Mucosa of descending colon (tissue), 3 donors: ENCODE measurements at regions not wholly inside any gene's neighbourhood (a gene's known extent, or its start where the extent isn't known, plus 50 kb on each side); places are given as distances from the start of the nearest gene placed in this dataset.
A peak's percentile ranks its signal among the peaks of the same experiment; 100 is the strongest.
"Not testable (repeated sequence)": the region's sequence is repeated elsewhere in the genome, so short reads cannot be mapped to it uniquely, and the experiment has no call there.

Experiments used
- ATAC-seq: fragments of 200-7000 bp; cut with Tn5 transposase; one replicate; pipeline ENCODE4 v1.9.1; 2020; ENCODE audit warnings: mild to moderate bottlenecking, moderate library complexity
- DNase-seq, 3 donors: peaks; one replicate each; pipeline ENCODE4 v3.0.0-alpha.2; 2020
- H3K36me3 ChIP-seq: fragments of 200-600 bp; one replicate; pipeline ENCODE4 v1.8.0; 2021; ENCODE audit warnings: low read depth, mild to moderate bottlenecking
- H3K4me1 ChIP-seq: fragments of 200-600 bp; one replicate; pipeline ENCODE4 v1.8.0; 2021; ENCODE audit warnings: low read depth, mild to moderate bottlenecking
- H3K4me3 ChIP-seq: fragments of 200-600 bp; one replicate; pipeline ENCODE4 v1.8.0; 2021; ENCODE audit warnings: mild to moderate bottlenecking
- H3K9me3 ChIP-seq: fragments of 200-600 bp; one replicate; pipeline ENCODE4 v1.8.0; 2021; ENCODE audit warnings: mild to moderate bottlenecking
- CTCF ChIP-seq: fragments of 200-600 bp; IDR thresholded peaks from one replicate; pipeline ENCODE4 v1.8.0; 2022; ENCODE audit warnings: antibody characterized with exemption, mild to moderate bottlenecking
- intact Hi-C, 2 donors: fragments of 100-400 bp; cut with DNase I in 1 of 2; cut with micrococcal nuclease in 1 of 2; formaldehyde crosslinking; loops; one replicate each; pipeline versions ENCODE4 v1.11.0 to v1.11.1; 2022; cut with DNase I, micrococcal nuclease
- donor health status: DM: no; HTN: no; CAD: no; lungs with moderate emphysema.
- donor health status: DM: no; HTN: no; CAD: no.
- donor health status: DM: no; HTN: yes; CAD: no.

DNA sequence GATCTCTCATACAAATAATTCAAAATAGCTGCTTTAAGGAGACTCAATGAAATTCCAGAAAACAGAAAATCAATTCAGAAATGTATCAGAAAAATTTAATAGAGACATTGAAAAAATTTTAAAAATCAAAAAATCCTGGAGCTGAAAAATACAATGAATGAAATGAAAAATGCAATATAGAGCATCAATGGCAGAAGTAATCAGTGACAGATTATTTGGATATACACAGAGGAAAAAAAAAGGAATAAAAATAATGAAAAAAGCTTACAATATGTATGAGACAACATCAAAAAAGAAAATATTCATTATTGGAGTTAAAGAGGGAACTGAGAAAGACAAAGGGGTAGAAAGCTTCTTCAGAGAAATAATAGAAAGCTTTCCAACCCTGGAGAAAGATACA is 122.9 kb upstream of the KLF14 start:
- no peaks in the 10 kb centered on the region for H3K36me3 ChIP-seq
- TF ChIP-seq CTCF, result no peak
- intact Hi-C loops, result no loop called here
- H3K4me3 ChIP-seq, result no peak overlapping the region
- H3K4me1 ChIP-seq, result no peaks in the 10 kb centered on the region
- H3K9me3 ChIP-seq, result peaks cover 40% of the 10 kb centered on the region
- no peak for DNase-seq
- ATAC-seq, result no peak

DNA sequence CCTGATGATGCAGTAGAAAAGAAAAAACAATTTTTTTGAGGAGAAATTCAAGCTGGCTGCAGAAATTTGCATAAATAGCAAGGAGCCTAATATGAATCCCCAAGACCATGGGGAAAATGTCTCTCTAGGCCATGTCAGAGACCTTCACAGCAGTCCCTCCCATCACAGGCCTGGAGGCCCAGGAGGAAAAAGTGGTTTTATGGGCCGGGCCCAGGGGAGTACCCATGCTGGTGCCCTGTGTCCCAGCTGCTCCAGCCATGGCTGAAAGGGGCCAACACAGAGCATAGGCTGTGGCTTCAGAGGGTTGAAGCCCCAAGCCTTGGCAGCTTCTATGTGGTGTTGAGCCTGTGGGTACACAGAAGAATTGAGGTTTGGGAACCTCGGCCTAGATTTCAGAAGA is 126.8 kb upstream of the KLF14 start:
- DNase-seq, ATAC-seq, H3K4me3 ChIP-seq, intact Hi-C loops, H3K36me3 ChIP-seq, H3K4me1 ChIP-seq: not testable (repeated sequence)
- peaks cover 41% of the 10 kb centered on the region for H3K9me3 ChIP-seq

DNA sequence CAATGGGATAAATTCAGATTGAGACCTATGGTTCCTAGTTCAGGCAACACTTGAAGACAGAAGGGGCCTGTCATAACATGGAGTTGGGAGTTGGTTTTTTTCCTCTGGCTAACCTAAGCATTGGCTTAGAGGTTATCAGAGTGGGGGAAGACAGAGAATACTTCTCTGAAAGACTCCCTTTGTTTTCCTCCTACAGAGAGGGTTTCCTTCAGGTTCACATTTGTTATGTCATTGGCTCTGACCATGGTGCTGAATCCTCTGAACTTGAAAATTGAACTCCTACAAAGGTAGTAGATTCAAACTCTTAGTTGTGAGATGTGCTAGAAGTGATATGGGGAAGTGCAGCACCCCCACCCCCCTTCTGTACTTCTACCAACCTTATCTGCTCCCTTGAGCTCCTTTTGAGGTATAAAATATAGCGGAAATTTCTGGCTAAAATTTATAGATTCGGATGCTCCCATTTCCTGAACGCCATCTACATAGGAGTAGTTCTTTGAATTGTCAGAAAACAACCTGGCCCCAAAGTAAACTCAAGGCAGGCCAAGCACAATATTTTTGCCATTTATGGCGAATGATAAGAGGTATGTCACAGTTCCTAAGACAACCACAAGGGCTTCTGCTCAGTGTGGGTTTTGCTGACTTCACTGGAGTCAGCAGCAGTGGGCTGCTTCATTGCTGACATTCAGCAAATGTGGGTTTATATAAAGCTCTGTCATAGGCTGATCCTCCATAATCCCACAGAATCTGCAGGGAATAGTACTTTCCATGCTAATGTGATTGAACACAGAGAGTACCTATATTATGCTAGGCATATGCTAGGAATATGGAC is 131.6 kb upstream of the KLF14 start:
- TF ChIP-seq CTCF, result no peak
- DNase-seq, result no peak
- Histone ChIP-seq H3K4me3 (no peak overlapping the region), H3K4me1 (peaks cover 3% of the 10 kb centered on the region), H3K9me3 (peaks cover 11% of the 10 kb centered on the region), H3K36me3 (no peaks in the 10 kb centered on the region)
- intact Hi-C loops, result no loop called here
- ATAC-seq, result no peak

DNA sequence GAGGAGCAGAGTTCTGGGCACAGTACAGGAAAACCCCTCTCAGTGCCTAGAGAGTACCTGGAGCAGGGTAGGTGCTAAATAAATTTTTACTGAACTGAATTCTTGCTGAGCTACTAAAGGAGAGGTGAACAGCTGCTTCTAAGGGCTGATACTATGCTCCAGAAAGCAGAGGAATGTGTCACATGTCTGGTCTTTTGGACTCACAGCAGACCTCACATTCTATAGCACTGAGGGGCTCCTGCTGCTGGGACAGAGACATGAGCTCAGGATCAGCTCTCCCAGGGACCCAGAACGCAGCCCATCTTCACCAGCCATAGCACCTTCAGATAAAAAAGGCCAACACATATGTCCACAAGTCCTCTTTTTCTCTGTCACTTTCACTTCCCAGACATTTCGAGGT is 133.0 kb upstream of the KLF14 start:
- intact Hi-C loops, result no loop called here
- no peaks in the 10 kb centered on the region for H3K36me3 ChIP-seq
- no peak overlapping the region for H3K4me3 ChIP-seq
- no peaks in the 10 kb centered on the region for H3K9me3 ChIP-seq
- peaks cover 3% of the 10 kb centered on the region for H3K4me1 ChIP-seq
- no peak for ATAC-seq
- no peak for TF ChIP-seq CTCF
- DNase-seq, result no peak

DNA sequence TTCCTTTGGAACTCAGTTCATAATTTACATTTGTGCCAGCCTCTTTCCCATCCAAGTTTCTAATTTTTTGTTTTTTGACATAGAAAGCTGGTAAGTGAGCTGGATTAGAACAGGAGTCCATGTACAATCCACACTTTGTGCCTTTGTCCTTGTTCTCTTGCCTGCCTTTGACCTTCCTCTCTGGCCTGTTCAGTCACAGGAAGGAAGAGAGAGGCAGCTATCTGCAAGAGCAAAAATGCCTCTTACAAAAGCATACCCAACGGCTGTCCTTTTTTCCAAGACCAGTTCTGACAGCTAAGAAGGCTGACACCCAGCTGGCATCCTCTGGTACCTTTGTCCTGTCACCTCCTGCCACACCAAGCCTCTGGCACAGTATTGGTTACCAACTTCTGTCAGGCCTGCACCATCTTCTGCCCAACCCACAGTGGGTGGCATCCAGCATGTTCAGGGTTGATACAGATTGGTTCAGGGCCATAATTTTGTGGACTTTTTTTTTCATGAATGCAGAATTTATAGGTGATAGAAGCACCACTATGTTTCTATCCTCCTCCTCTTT is 133.7 kb upstream of the KLF14 start:
- Histone ChIP-seq H3K9me3 (no peaks in the 10 kb centered on the region), H3K4me3 (no peak overlapping the region), H3K36me3 (no peaks in the 10 kb centered on the region), H3K4me1 (peaks cover 3% of the 10 kb centered on the region)
- no peak for TF ChIP-seq CTCF
- DNase-seq (no peak), ATAC-seq (no peak)
- intact Hi-C loops, result no loop called here

DNA sequence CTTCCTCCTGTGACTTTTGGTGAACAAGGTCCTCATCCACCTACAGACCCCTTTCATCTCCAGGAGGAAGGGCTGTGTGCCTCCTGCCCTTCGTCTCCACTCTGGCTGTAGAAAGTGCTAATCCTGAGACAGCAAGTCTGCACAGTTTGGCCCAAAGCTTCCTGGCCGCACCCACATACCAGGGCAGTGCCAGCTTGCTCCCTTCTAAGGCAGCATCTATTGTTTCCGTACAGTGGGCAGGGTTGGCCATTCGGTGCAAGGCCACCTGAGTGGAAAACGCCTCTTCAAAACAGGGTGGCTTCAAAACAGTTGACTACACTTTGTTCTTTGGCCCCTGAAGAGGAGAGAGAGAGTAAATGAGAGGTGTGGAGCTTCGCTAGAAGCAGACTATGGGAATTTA is 134.1 kb upstream of the KLF14 start:
- intact Hi-C loops, result no loop called here
- H3K36me3 ChIP-seq, result no peaks in the 10 kb centered on the region
- peaks cover 3% of the 10 kb centered on the region for H3K4me1 ChIP-seq
- no peaks in the 10 kb centered on the region for H3K9me3 ChIP-seq
- no peak for TF ChIP-seq CTCF
- ATAC-seq, result peak; percentile 71
- peak in 1 of 3 donors; percentile 49 for DNase-seq
- H3K4me3 ChIP-seq, result no peak overlapping the region
